GM03348 (cell line): ENCODE measurements at regions not wholly inside any gene's neighbourhood (a gene's known extent, or its start where the extent isn't known, plus 50 kb on each side); places are given as distances from the start of the nearest gene placed in this dataset.

Experiments used
- DNase-seq: peaks from one replicate; pipeline ENCODE4 v3.0.0; 2012; ENCODE audit warnings: low spot score

DNA sequence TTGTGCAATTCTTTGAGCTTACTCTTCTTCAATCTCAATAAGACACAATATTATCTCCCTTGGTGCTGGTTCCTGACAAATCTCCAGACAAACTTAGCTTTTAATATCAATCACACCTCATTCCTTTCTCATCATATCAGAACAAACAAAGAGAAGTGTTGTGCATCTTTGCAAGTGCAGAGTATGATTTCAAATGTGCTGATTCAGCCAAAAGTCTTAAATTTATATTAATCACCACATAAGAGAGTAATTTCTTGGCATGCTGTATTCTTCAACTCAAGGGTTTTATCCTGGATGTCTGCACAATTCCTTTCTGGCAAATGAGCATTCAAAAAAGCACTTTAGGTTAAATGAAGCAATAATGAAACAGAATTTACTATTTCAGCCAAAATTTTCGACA, 877.8 kb downstream of the ANKRD7 start:
- no peak for DNase-seq

- no peak for DNase-seq
Observed at GRCh38 chr7:119105381-119105780, 880.9 kb downstream of the ANKRD7 start.

- DNase-seq: no peak
Observed at GRCh38 chr7:119123326-119123725, 898.8 kb downstream of the ANKRD7 start.

DNA sequence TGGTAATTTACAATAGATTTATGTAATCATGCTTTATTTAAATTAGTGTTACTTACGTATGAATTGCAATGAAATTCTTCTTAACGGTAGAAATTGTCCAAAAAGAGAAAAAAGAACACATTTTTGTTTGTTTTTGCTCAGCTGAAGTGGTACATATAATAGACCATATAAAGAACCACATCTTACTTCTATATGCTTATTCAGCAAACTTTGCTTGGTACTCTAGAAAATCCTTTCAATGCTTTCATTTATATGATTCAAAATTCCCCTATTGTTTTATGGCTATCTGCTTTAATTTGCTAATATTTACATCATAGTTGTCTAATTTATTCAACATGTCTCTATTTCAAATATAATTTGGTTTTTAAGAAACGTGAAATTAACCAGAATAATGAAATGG, 903.2 kb downstream of the ANKRD7 start:
- no peak for DNase-seq

- no peak for DNase-seq
Observed at GRCh38 chr7:119132436-119132835, 907.9 kb downstream of the ANKRD7 start.

DNA sequence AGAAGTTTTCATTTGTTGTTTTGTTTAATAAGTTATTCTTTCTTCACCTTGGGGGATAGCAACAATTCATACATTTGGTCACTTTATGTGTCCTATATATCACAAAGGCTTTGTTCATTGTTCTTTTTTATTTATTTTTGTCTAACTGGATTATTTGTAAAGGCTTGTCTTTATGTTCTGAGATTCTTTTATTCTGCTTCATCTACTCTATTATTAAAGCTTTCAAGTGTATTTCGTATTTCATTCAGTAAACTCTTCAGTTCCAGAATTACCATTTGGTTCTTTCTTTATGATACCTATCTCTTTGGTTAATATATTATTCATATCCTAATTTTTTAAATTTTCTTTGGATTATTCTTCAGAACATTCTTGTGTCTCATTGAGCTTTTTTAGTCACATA, 942.9 kb downstream of the ANKRD7 start:
- no peak for DNase-seq

DNA sequence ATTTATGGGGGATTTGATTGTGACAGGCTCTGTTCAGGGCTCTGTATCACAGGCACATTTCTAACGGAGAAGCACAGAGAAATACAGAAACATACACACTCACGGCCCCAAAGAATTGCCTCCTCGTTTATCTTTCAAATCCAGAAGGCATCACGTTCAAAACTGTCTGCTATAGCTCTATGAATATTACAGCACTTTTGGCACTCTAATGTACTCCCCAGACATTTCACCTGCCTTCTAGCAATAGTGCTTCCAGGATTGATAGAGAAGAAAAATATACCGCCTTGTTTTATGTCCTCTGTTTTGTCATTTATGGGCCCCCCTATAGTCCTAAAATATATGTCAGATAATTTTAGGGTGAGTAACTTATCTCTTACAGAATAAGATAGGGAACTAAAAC, 947.5 kb downstream of the ANKRD7 start:
- no peak for DNase-seq

DNA sequence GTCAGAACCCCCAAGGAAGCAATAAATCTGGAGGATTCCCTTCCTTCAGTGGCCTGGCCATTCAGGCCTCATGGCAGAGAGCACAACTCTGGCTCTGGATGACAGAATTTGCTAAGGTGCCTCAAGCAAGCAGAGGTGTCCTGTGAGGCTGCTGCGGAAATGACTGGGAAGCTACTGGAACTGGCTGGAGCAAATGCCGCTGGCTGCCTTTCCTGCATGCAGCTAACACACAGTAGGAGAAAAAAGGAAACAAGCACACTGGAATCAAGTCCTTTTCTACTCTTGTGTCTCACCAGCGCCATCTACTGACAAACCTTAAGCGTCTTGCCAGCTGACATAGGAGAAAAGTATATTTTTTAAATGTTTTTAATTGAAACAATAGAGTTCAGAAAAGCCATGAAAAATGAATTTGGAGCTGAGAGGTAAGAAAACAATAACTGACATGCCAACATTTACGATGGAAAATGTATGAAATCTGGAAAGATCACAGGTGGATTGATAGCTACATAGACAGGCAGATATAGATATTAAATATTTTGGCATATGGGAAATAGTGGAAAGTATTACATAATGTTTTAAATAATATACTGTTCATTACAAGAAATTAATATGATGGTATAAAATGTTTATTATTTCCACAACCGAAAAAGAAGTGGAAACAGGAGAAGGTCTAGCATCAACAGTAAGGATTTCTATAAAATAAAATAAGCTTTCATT, 951.6 kb downstream of the ANKRD7 start:
- peak; percentile 35 for DNase-seq

GRCh38 chr7:119177863-119178262, 953.4 kb downstream of the ANKRD7 start:
- DNase-seq: no peak

DNA sequence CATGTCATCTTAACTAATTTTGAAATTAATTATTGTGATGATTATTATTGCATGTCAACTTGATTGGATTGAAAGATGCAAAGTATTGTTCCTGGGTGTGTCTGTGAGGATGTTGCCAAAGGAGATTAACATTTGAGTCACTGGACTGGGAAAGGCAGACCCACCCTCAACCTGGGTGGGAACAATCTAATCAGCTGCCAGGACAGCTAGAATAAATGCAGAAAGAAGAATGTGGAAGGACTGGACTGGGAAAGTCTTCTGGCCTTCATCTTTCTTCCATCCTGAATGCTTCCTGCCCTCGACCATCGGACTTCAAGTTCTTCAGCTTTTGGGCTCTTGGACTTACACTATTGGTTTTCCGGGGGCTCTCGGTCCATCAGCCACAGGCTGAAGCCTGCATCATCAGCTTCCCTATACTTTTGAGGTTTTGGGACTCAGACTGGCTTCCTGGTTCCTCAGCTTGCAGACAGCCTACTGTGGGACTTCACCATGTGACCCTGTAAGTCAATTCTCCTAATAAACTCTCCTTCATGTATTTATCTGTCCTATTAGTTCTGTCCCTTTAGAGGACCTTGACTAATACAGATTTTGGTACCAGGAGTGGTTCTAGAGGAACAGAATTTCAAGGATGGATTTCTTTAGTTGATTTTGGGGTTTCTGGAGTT, 959.8 kb downstream of the ANKRD7 start:
- no peak for DNase-seq

DNA sequence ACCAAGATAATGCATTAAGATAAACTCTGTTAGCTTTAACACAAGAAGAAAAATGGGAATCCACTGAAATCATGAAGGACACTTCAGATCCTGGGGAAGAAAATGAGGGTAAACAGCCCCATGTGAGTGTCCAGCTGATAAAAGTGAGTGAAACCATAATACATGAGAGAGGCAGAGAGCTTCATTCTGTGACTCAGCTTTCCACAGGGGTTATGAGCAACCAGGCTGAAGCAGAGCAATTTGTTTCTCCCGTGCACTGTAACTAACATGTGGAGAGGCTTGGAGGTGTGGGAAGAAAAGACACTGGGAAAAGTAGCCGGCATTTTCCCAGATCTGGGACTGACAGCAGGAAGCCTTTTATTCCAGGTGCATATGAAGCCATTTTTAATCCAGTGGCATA, 971.7 kb downstream of the ANKRD7 start:
- DNase-seq: no peak

DNA sequence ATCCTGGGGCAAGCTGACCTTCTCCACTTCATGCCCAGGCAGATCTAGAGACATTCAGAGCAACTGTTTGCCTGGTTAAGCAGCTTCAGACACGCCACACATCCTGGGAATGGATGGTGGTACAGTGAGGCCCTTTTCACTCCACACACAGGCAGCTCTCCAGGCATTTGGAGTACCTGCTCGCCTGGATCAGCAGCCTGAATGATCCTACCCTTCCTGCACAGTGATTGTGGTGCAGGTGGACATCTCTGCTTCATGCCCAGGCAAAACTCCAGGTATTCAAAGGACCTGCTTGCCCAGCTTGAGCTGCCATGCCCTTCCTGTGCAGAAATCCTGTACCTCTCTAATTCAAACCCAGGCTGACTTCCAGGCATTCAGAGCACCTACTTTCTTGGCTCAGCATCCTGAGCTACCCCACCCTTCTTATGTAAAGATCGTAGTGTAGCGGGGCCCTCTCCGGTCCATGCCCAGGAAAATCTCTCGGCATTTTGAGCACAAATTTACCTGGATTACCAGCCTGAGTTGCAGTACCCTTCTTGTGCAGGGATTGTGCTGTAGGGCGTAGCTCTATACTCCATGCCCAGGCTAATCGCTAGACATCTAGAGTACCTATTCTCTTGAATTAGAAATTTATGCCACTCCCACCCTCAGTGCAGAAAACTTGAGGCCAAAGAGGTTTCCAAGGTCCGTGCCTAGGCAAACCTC, 972.8 kb downstream of the ANKRD7 start:
- DNase-seq: no peak

DNA sequence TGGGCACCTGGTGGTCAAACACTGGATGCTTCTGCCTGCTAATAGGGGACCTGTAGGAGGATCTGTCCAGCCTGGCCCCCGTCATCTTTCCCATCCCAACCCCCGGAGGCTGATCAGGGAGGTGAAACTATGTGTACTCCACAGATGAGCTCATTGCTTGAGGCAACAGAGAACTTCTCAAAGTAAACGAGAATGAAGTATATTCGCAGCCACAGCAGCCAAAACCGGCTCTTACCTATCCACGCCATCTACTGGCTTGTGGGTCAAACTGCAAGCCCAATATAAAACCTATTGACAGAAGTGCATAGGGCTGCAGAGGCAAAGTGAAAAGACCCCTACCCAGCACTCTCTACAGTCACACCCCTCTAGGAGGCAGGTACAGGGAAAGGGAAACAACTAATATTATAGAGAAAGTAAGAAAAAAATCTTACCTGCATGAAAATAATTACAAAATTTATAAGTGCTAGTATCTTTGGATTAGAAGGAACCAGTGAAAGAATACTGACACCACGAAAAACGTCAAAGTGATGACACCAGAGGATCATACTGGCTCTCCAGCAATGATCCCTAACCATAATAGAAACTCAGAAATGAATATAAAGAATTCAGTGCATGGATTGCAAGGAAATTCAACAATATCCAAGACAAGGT, 973.5 kb downstream of the ANKRD7 start:
- peak; percentile 24 for DNase-seq

DNA sequence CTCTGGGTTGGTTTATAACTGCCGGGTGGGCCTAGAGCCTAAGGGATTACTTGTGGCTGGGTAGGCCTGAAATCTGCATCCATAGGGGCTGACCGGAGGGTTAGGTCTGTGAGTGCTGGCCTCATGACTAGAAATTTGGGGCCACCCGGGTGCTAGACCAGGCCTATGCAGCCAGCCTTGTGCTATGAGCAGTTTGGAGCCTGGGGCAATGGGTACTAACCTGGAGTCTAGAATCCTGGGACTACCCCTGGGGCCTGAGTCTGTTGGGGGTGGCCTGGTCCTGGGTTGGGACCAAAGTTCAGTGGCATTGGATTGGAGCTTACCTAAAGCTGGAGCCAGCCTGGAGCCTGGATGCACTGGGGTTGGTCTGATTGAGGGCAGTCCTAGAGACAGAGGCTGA, 995.2 kb downstream of the ANKRD7 start:
- no peak for DNase-seq

GRCh38 chr7:119223930-119224329, 999.4 kb downstream of the ANKRD7 start:
- no peak for DNase-seq

DNA sequence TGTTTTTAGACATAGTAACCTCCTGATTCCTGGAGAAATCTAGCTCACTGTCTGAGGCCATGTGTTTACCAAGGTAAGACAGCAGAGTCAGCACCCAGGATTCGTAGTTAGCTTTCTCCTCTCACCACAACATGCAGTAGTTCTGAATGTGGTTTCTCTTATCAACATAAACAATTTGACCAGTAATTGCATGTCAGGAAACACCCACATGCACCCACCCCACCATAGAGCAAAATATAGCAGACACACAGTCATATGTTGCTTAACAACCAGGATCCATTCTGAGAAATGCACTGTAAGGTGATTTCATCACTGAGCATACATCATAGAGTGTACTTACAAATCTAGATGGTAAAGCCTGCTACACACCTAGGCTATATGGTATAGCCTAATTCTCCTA, 1004.0 kb downstream of the ANKRD7 start:
- no peak for DNase-seq

GRCh38 chr7:119232091-119232490, 1007.6 kb downstream of the ANKRD7 start:
- no peak for DNase-seq

DNA sequence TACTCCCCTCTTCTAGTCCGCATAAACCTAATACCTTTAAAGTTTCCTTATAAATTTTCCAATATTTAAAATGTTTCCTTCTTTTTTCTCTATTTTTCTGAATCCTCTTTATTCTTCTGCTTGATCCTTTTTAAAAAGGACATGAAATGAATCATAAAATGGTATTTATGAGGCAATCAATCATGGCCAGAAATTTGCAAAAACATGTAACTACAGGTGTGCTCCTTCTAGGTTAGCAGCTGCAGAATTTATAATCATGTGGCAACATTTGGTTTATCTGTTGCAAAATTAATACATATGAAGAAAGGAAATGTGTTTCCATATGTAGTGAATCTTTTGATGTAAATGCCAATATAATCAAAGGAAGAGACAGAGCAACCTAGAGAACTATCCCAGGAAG, 1008.5 kb downstream of the ANKRD7 start:
- no peak for DNase-seq

DNA sequence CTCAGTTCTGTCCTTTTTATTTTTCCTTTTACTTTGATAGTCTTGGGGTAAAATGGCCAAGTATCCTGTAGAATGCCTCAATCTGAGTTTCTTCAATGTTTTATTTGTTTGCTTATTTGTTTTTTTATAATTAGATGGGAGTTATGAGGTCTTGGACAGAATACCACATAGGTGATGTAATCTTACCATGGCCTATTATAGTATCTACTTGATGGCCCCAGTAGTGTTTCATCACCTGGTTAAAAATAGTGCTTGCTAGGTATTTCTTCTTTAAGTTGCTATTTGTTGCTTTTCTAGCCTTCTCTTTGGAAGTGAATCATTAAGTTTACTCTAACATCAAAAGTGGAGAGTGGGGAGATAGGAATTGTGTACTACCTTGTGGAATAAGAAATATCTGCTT, 1020.0 kb upstream of the KCND2 start:
- DNase-seq: no peak

DNA sequence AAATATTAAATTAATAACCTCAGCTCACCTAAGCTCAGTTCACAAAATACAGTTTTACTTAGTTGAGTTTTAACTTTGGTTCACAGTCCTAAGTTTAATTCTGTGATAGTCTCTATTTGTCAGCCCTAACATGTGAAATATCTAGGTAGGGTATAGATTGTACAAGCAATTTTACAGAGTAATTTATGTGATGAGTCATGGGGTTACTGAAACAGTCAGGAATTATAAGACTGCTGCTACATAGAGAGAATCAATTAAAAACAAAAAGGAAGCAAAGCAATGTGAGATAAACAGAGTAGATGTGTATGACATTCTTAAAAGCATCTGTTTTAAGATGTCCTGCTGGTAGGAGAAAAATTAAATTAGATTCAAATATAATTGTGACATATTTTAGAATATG, 1018.2 kb upstream of the KCND2 start:
- DNase-seq: no peak

DNA sequence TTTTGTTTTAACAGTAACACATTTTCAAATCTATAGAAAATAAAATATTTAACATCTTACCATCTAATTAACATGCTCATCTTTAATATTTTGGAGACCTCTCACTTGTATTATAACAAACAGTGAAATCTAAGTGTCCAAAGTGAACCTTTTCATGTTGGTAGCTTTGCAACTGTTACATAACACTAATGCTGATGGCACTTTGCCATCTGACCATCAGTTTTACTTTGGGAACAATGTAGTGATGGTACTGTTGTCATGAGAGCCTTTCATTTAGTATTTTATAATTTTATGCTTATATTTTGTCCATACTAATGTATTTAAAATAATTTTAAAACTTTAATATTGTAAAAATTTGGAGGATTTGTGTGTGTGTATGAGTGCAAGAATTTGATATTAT, 1017.0 kb upstream of the KCND2 start:
- no peak for DNase-seq

- DNase-seq: no peak
Observed at GRCh38 chr7:119256446-119257131, 1016.4 kb upstream of the KCND2 start.
